ENCODE measurements at regions not wholly inside any gene's neighbourhood (a gene's known extent, or its start where the extent isn't known, plus 50 kb on each side); places are given as distances from the start of the nearest gene placed in this dataset.

DNA sequence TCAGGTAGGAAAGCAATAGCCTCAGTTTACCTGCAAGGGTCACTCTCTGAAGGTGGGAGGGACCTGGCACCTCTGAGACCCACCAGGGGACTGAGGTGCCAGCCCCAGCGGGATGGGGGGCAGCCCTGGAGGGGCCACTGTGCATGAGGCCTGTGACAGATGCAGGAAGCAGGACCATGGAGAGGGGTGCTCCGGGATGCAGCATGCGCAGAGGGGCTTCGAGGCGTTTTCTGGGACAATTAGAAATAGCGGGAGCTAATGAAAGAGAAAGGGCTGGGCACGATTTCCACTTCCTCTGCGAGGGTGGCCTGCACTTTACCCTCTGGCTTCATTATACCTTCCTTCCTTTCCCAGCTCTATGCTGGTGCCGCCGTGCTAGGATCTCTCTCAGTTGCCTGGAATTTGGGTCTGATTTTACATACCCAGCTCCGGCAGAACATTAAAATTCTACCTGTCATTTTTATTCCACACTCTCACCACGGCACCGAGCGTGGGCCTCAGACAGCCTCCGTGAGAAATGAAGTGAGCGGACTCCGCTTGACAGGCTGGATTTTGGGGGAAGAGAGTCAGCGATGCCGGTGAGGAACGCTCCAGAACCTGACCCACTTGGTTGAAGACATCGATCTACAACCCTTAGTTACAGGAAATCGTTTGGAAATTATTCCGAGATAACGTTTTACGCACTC lies 333.9 kb upstream of the PFKP start:
- Histone ChIP-seq H3K4me3 (no peak overlapping the region), H3K36me3 (no peaks in the 10 kb centered on the region), H3K9me3 (peaks cover 0 to 9% (median 0%) of the 10 kb centered on the region in 3 donors), H3K27me3 (peaks cover 57% of the 10 kb centered on the region), H3K4me1 (no peaks in the 10 kb centered on the region), H3K27ac (no peak overlapping the region)
- WGBS, 2 donors (ENCODE audit: low coverage in 1 of 2), result 75 to 96% methylated on average over 15 to 17 of the region's 25 CpGs
- no peak for ATAC-seq
- TF ChIP-seq POLR2AphosphoS5 (IDR thresholded peaks at IDR 0.05), result no peak
- TF ChIP-seq EP300 (IDR thresholded peaks at IDR 0.05), result no peak
- TF ChIP-seq, protein P1, sequence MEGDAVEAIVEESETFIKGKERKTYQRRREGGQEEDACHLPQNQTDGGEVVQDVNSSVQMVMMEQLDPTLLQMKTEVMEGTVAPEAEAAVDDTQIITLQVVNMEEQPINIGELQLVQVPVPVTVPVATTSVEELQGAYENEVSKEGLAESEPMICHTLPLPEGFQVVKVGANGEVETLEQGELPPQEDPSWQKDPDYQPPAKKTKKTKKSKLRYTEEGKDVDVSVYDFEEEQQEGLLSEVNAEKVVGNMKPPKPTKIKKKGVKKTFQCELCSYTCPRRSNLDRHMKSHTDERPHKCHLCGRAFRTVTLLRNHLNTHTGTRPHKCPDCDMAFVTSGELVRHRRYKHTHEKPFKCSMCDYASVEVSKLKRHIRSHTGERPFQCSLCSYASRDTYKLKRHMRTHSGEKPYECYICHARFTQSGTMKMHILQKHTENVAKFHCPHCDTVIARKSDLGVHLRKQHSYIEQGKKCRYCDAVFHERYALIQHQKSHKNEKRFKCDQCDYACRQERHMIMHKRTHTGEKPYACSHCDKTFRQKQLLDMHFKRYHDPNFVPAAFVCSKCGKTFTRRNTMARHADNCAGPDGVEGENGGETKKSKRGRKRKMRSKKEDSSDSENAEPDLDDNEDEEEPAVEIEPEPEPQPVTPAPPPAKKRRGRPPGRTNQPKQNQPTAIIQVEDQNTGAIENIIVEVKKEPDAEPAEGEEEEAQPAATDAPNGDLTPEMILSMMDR (IDR thresholded peaks at IDR 0.05), result no peak
- TF ChIP-seq POLR2A (IDR thresholded peaks at IDR 0.05), result no peak

DNA sequence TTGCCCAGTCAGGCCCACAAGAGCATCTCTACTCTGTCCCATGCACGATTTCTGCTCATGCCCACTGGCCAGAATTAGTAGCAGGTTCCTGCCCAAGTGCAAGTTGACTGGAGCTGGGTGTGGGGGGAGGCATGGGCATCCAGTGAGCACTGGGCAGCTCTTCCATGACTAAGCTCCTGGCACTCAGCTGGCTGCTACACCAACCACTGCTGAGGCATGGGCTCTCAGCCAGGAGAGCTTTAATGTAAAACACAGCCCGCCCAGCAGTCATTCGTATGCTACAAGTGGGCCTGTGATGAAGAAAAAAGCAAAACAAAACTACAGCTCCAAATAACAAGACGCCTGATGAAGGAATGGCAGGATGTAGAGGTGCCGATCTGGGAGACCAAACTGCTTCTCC lies 335.4 kb upstream of the PFKP start:
- Histone ChIP-seq H3K27ac (no peak overlapping the region), H3K27me3 (peaks cover 57% of the 10 kb centered on the region), H3K4me3 (no peak overlapping the region), H3K9me3 (peaks cover 0 to 9% (median 0%) of the 10 kb centered on the region in 3 donors), H3K36me3 (no peaks in the 10 kb centered on the region), H3K4me1 (no peaks in the 10 kb centered on the region)
- ATAC-seq, result no peak
- TF ChIP-seq EP300 (IDR thresholded peaks at IDR 0.05), result no peak
- TF ChIP-seq, protein P1 (IDR thresholded peaks at IDR 0.05), result no peak
- TF ChIP-seq POLR2A (IDR thresholded peaks at IDR 0.05), result no peak
- no peak for TF ChIP-seq POLR2AphosphoS5 (IDR thresholded peaks at IDR 0.05)
- WGBS, 2 donors (ENCODE audit: low coverage in 1 of 2), result 66 to 79% methylated on average over 4 of the region's 5 CpGs

DNA sequence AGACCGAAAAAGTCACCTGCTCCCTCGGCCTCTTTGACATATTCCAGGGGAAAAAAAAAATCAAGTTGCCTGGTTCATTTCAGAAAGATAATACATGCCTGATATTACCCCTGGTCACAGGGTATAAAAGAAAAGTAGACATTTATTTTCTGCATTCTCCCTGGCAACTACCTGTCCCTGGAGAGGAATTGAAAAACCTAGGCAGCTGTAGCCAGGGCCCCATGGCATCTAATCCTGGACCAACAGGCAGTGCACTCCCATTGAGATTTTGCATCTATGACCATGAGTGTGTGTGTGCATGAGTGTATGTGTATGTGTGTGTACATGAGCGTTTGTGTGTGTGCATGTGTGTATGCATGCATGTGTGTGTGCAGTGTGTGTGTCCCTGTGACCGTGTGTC lies 338.2 kb upstream of the PFKP start:
- 75 to 76% methylated on average over 2 to 4 of the region's 4 CpGs for WGBS, 2 donors (ENCODE audit: low coverage in 1 of 2)
- Histone ChIP-seq H3K9me3 (peaks cover 0 to 9% (median 0%) of the 10 kb centered on the region in 3 donors), H3K27ac (no peak overlapping the region), H3K36me3 (no peaks in the 10 kb centered on the region), H3K4me1 (no peaks in the 10 kb centered on the region), H3K27me3 (peaks cover 37% of the 10 kb centered on the region), H3K4me3 (no peak overlapping the region)
- no peak for ATAC-seq
- TF ChIP-seq POLR2A (IDR thresholded peaks at IDR 0.05), result no peak
- no peak for TF ChIP-seq POLR2AphosphoS5 (IDR thresholded peaks at IDR 0.05)
- TF ChIP-seq EP300 (IDR thresholded peaks at IDR 0.05), result no peak
- TF ChIP-seq, protein P1 (IDR thresholded peaks at IDR 0.05), result no peak

DNA sequence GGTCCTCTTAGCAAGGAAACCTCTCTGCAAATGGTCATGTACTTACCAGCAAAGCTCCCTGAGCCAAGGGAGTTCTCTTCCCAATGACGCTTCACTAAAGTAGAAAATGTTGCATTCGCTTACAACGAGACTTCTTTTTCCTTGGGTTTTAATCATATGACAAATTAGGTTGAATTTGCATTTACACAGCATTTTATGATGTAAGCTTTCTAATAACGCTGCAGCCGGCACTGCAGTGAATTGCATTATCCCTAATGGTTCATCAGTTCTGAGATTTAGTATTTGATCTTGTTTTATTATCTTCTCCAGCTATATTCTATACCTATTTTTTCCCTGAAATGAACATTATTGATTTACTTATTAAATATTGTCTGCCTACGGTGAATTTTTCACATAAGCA lies 339.3 kb upstream of the PFKP start:
- ATAC-seq, result no peak
- Histone ChIP-seq H3K27me3 (peaks cover 30% of the 10 kb centered on the region), H3K4me3 (no peak overlapping the region), H3K9me3 (peaks cover 0 to 9% (median 0%) of the 10 kb centered on the region in 3 donors), H3K36me3 (no peaks in the 10 kb centered on the region), H3K4me1 (no peaks in the 10 kb centered on the region), H3K27ac (no peak overlapping the region)
- 93 to 94% methylated on average over 6 of the region's 6 CpGs for WGBS, 2 donors (ENCODE audit: low coverage in 1 of 2)
- no peak for TF ChIP-seq POLR2AphosphoS5 (IDR thresholded peaks at IDR 0.05)
- TF ChIP-seq POLR2A (IDR thresholded peaks at IDR 0.05), result no peak
- TF ChIP-seq, protein P1 (IDR thresholded peaks at IDR 0.05), result no peak
- no peak for TF ChIP-seq EP300 (IDR thresholded peaks at IDR 0.05)

DNA sequence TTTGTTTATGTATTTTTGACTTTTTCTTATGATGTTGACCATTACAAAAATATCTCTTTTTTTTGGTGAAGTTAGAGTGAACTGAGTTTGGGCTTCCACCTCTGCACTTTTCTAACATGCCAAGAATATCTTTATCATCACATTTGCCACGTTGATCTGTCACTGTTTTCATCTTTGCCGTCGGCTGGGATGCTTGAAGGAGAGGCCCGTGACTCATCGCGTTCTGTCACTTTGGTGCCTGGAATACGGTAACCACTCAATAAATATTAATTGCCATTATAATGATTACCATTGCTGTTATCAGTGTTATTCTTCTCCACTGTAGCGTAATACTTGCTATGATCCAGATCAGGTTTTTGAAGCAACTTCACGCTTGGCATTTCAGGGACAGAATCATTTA lies 350.8 kb upstream of the PFKP start:
- Histone ChIP-seq H3K4me1 (no peaks in the 10 kb centered on the region), H3K27ac (no peak overlapping the region), H3K4me3 (no peak overlapping the region), H3K27me3 (peaks cover 22% of the 10 kb centered on the region), H3K36me3 (no peaks in the 10 kb centered on the region), H3K9me3 (no peaks in the 10 kb centered on the region)
- WGBS, 2 donors (ENCODE audit: low coverage in 1 of 2), result 78 to 80% methylated on average over 1 to 9 of the region's 9 CpGs
- ATAC-seq, result no peak
- TF ChIP-seq, protein P1 (IDR thresholded peaks at IDR 0.05), result no peak
- no peak for TF ChIP-seq POLR2AphosphoS5 (IDR thresholded peaks at IDR 0.05)
- no peak for TF ChIP-seq EP300 (IDR thresholded peaks at IDR 0.05)
- no peak for TF ChIP-seq POLR2A (IDR thresholded peaks at IDR 0.05)
